Sigmoid colon (tissue), 4 donors: ENCODE measurements at regions not wholly inside any gene's neighbourhood (a gene's known extent, or its start where the extent isn't known, plus 50 kb on each side); places are given as distances from the start of the nearest gene placed in this dataset.

Source experiments
- EP300 ChIP-seq, 4 donors: sonication (generic); formaldehyde crosslinking; IDR thresholded peaks; one replicate each; pipeline ENCODE4 v1.6.1; 2017; ENCODE audit warnings: antibody characterized with exemption in 4 of 4
- POLR2A ChIP-seq, 2 donors: fragments of 450-650 bp; IDR thresholded peaks; one replicate each; pipeline ENCODE4 v1.6.1; 2016; ENCODE audit warnings: antibody characterized with exemption in 2 of 2, mild to moderate bottlenecking in 2 of 2, moderate library complexity in 2 of 2
- POLR2AphosphoS5 ChIP-seq, 4 donors: sonication (generic); formaldehyde crosslinking; IDR thresholded peaks; one replicate each; pipeline ENCODE4 v1.6.1; 2017; ENCODE audit warnings: antibody characterized with exemption in 4 of 4
- TF ChIP-seq, protein P1 (sequence below), 4 experiments: fragments of 450-650 bp in 3 of 4; fragments of 200-600 bp in 1 of 4; IDR thresholded peaks; one replicate each; pipeline ENCODE4 v1.5.1; 2016 to 2019; ENCODE audit warnings: antibody characterized with exemption in 4 of 4, mild to moderate bottlenecking in 3 of 4, moderate library complexity in 2 of 4

DNA sequence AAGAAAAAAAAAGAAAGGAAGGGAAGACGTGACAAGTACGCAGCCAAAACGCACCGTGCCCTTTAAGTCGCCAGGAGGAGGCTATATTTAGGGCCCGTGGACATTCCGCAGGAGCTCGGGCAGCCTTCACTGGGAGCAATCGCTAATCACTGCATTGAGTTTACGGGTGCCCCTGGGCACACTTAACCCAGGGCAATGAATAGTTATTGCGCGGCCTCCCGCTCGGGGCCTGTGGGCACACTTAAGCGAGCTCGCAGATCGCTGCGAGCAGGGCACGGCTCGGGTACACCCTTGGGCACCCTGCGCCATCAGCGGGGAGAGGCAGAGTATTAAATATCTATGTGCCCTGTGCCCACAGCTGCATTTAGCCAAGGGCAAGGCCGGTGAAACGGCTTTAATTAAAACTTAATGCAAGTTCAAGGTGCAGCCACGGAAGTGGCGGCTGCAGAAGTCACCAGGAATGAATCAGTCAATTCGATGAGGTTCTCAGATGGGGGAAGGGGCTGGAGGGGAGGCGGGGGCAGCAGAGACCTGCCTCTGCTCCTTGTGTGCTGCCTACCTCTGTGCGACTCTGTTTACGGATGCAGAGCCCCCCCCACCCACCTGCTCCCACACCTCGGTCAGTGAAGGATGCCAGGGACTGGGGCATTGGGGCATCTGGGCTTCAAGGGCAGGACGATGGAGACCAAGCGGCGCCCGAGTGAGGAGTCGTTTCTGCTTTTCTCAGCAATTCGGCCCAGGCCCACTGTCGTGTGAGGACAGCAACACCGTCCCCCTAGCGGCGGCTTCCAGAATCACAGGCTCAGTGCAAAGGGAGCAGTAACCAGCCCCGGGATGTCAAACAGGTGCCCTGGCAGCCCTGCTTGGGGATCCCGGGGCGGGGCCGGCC, 51.8 kb upstream of the TARDBP start:
- no peak for TF ChIP-seq EP300 (IDR thresholded peaks at IDR 0.05)
- no peak for TF ChIP-seq POLR2AphosphoS5 (IDR thresholded peaks at IDR 0.05)
- TF ChIP-seq, protein P1, sequence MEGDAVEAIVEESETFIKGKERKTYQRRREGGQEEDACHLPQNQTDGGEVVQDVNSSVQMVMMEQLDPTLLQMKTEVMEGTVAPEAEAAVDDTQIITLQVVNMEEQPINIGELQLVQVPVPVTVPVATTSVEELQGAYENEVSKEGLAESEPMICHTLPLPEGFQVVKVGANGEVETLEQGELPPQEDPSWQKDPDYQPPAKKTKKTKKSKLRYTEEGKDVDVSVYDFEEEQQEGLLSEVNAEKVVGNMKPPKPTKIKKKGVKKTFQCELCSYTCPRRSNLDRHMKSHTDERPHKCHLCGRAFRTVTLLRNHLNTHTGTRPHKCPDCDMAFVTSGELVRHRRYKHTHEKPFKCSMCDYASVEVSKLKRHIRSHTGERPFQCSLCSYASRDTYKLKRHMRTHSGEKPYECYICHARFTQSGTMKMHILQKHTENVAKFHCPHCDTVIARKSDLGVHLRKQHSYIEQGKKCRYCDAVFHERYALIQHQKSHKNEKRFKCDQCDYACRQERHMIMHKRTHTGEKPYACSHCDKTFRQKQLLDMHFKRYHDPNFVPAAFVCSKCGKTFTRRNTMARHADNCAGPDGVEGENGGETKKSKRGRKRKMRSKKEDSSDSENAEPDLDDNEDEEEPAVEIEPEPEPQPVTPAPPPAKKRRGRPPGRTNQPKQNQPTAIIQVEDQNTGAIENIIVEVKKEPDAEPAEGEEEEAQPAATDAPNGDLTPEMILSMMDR (IDR thresholded peaks at IDR 0.05), result peak; percentile 40 to 90 (median 74)
- no peak for TF ChIP-seq POLR2A (IDR thresholded peaks at IDR 0.05)
